ENCODE measurements at regions not wholly inside any gene's neighbourhood (a gene's known extent, or its start where the extent isn't known, plus 50 kb on each side); places are given as distances from the start of the nearest gene placed in this dataset.

GRCh38 chr2:60234274-60234986 lies 319.0 kb downstream of the BCL11A start:
- TF ChIP-seq, protein P1, sequence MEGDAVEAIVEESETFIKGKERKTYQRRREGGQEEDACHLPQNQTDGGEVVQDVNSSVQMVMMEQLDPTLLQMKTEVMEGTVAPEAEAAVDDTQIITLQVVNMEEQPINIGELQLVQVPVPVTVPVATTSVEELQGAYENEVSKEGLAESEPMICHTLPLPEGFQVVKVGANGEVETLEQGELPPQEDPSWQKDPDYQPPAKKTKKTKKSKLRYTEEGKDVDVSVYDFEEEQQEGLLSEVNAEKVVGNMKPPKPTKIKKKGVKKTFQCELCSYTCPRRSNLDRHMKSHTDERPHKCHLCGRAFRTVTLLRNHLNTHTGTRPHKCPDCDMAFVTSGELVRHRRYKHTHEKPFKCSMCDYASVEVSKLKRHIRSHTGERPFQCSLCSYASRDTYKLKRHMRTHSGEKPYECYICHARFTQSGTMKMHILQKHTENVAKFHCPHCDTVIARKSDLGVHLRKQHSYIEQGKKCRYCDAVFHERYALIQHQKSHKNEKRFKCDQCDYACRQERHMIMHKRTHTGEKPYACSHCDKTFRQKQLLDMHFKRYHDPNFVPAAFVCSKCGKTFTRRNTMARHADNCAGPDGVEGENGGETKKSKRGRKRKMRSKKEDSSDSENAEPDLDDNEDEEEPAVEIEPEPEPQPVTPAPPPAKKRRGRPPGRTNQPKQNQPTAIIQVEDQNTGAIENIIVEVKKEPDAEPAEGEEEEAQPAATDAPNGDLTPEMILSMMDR (IDR thresholded peaks at IDR 0.05; ENCODE audit: extremely low read depth, low read depth, low read length): no peak
- peaks cover 2% of the 10 kb centered on the region for H3K9me3 ChIP-seq (ENCODE audit: low read depth, low read length)
- H3K27me3 ChIP-seq (ENCODE audit: insufficient read depth, low read length): no peaks in the 10 kb centered on the region
- H3K4me2 ChIP-seq (ENCODE audit: insufficient read depth, low read length): no peak overlapping the region
- no peak overlapping the region for H3K4me3 ChIP-seq (ENCODE audit: insufficient read depth, low read length)
- no peaks in the 10 kb centered on the region for H3K79me2 ChIP-seq (ENCODE audit: insufficient read depth, low read length)
- H3K36me3 ChIP-seq (ENCODE audit: insufficient read depth, low read length): no peaks in the 10 kb centered on the region
- H3K27ac ChIP-seq (ENCODE audit: low read depth, low read length): no peak overlapping the region
- H2AFZ ChIP-seq (ENCODE audit: low read length): no peak overlapping the region
- no peaks in the 10 kb centered on the region for H4K20me1 ChIP-seq (ENCODE audit: insufficient read depth, low read length)
- no peak for DNase-seq (ENCODE audit: insufficient read length, low spot score, missing footprints)
- H3K4me1 ChIP-seq (ENCODE audit: insufficient read depth, low read length): no peaks in the 10 kb centered on the region

- Histone ChIP-seq H4K20me1 (ENCODE audit: insufficient read depth, low read length) (no peaks in the 10 kb centered on the region), H3K4me2 (ENCODE audit: insufficient read depth, low read length) (no peak overlapping the region), H2AFZ (ENCODE audit: low read length) (no peak overlapping the region), H3K9me3 (ENCODE audit: low read depth, low read length) (peaks cover 2% of the 10 kb centered on the region), H3K4me1 (ENCODE audit: insufficient read depth, low read length) (no peaks in the 10 kb centered on the region), H3K27me3 (ENCODE audit: insufficient read depth, low read length) (no peaks in the 10 kb centered on the region), H3K79me2 (ENCODE audit: insufficient read depth, low read length) (no peaks in the 10 kb centered on the region), H3K36me3 (ENCODE audit: insufficient read depth, low read length) (no peaks in the 10 kb centered on the region), H3K4me3 (ENCODE audit: insufficient read depth, low read length) (no peak overlapping the region), H3K27ac (ENCODE audit: low read depth, low read length) (no peak overlapping the region)
- no peak for DNase-seq (ENCODE audit: insufficient read length, low spot score, missing footprints)
- TF ChIP-seq, protein P1 (IDR thresholded peaks at IDR 0.05; ENCODE audit: extremely low read depth, low read depth, low read length): no peak
Measured at GRCh38 chr2:60230596-60230995, 322.9 kb downstream of the BCL11A start.

- no peaks in the 10 kb centered on the region for H3K27me3 ChIP-seq (ENCODE audit: insufficient read depth, low read length)
- H3K4me3 ChIP-seq (ENCODE audit: insufficient read depth, low read length): no peak overlapping the region
- TF ChIP-seq, protein P1 (IDR thresholded peaks at IDR 0.05; ENCODE audit: extremely low read depth, low read depth, low read length): no peak
Measured at GRCh38 chr2:60230037-60230436, 323.4 kb downstream of the BCL11A start.

GRCh38 chr2:60226943-60227342 lies 326.5 kb downstream of the BCL11A start:
- Histone ChIP-seq H3K4me3 (ENCODE audit: insufficient read depth, low read length) (no peak overlapping the region), H3K4me2 (ENCODE audit: insufficient read depth, low read length) (no peak overlapping the region), H3K79me2 (ENCODE audit: insufficient read depth, low read length) (no peaks in the 10 kb centered on the region), H3K9me3 (ENCODE audit: low read depth, low read length) (no peaks in the 10 kb centered on the region), H4K20me1 (ENCODE audit: insufficient read depth, low read length) (no peaks in the 10 kb centered on the region), H3K4me1 (ENCODE audit: insufficient read depth, low read length) (no peaks in the 10 kb centered on the region), H3K27me3 (ENCODE audit: insufficient read depth, low read length) (no peaks in the 10 kb centered on the region), H2AFZ (ENCODE audit: low read length) (no peak overlapping the region), H3K36me3 (ENCODE audit: insufficient read depth, low read length) (no peaks in the 10 kb centered on the region), H3K27ac (ENCODE audit: low read depth, low read length) (no peak overlapping the region)
- no peak for DNase-seq (ENCODE audit: insufficient read length, low spot score, missing footprints)
- TF ChIP-seq, protein P1 (IDR thresholded peaks at IDR 0.05; ENCODE audit: extremely low read depth, low read depth, low read length): no peak

More at GRCh38 chr2:60230037-60230436, 323.4 kb downstream of the BCL11A start:
- Histone ChIP-seq H3K4me2 (ENCODE audit: insufficient read depth, low read length) (no peak overlapping the region), H4K20me1 (ENCODE audit: insufficient read depth, low read length) (no peaks in the 10 kb centered on the region), H3K36me3 (ENCODE audit: insufficient read depth, low read length) (no peaks in the 10 kb centered on the region), H3K79me2 (ENCODE audit: insufficient read depth, low read length) (no peaks in the 10 kb centered on the region), H3K27ac (ENCODE audit: low read depth, low read length) (no peak overlapping the region), H3K4me1 (ENCODE audit: insufficient read depth, low read length) (no peaks in the 10 kb centered on the region), H3K9me3 (ENCODE audit: low read depth, low read length) (peaks cover 2% of the 10 kb centered on the region), H2AFZ (ENCODE audit: low read length) (no peak overlapping the region)
- no peak for DNase-seq (ENCODE audit: insufficient read length, low spot score, missing footprints)

All from osteoblast (primary cell).